Stimulated activated CD8-positive, alpha-beta memory T cell treated with anti-CD3 and anti-CD28 coated beads, Interleukin-4, amount 100 ng/mL, for 48 hours (primary cell): ENCODE measurements at regions not wholly inside any gene's neighbourhood (a gene's known extent, or its start where the extent isn't known, plus 50 kb on each side); places are given as distances from the start of the nearest gene placed in this dataset.
"Not testable (repeated sequence)": the region's sequence is repeated elsewhere in the genome, so short reads cannot be mapped to it uniquely, and the experiment has no call there.

Experiments
- DNase-seq: peaks from one replicate; pipeline ENCODE4 v3.0.0-alpha.2; 2020

- no peak for DNase-seq
Observed at GRCh38 chr9:74036549-74037231, 460.4 kb upstream of the RORB start.

GRCh38 chr9:74037274-74037673 lies 459.9 kb upstream of the RORB start:
- no peak for DNase-seq

- no peak for DNase-seq
Observed at GRCh38 chr9:74041588-74041987, 455.5 kb upstream of the RORB start.

GRCh38 chr9:74044844-74045243 lies 452.3 kb upstream of the RORB start:
- no peak for DNase-seq

- DNase-seq, result no peak
Observed at GRCh38 chr9:74056023-74056422, 441.1 kb upstream of the RORB start.

- DNase-seq, result not testable (repeated sequence)
Observed at GRCh38 chr9:74057051-74057450, 440.1 kb upstream of the RORB start.

- no peak for DNase-seq
Observed at GRCh38 chr9:74064702-74065101, 432.4 kb upstream of the RORB start.

GRCh38 chr9:74066128-74066527 lies 431.0 kb upstream of the RORB start:
- no peak for DNase-seq

- DNase-seq, result no peak
Observed at GRCh38 chr9:74066605-74067004, 430.5 kb upstream of the RORB start.

- DNase-seq, result no peak
Observed at GRCh38 chr9:74071502-74071901, 425.6 kb upstream of the RORB start.

- no peak for DNase-seq
Observed at GRCh38 chr9:74073897-74074296, 423.2 kb upstream of the RORB start.

GRCh38 chr9:74078647-74079046 lies 418.5 kb upstream of the RORB start:
- DNase-seq, result no peak

- not testable (repeated sequence) for DNase-seq
Observed at GRCh38 chr9:74080652-74081051, 416.5 kb upstream of the RORB start.

GRCh38 chr9:74083681-74084433 lies 413.3 kb upstream of the RORB start:
- no peak for DNase-seq

- DNase-seq, result not testable (repeated sequence)
Observed at GRCh38 chr9:74085384-74086037, 411.6 kb upstream of the RORB start.

- DNase-seq, result not testable (repeated sequence)
Observed at GRCh38 chr9:74090921-74091320, 406.2 kb upstream of the RORB start.

GRCh38 chr9:74092491-74092834 lies 404.7 kb upstream of the RORB start:
- no peak for DNase-seq

- not testable (repeated sequence) for DNase-seq
Observed at GRCh38 chr9:74094037-74094436, 403.1 kb upstream of the RORB start.

- no peak for DNase-seq
Observed at GRCh38 chr9:74094766-74095165, 402.4 kb upstream of the RORB start.

GRCh38 chr9:74095925-74096324 lies 401.2 kb upstream of the RORB start:
- no peak for DNase-seq

GRCh38 chr9:74096420-74096819 lies 400.7 kb upstream of the RORB start:
- no peak for DNase-seq

GRCh38 chr9:74100042-74100441 lies 397.1 kb upstream of the RORB start:
- no peak for DNase-seq

GRCh38 chr9:74102148-74102547 lies 395.0 kb upstream of the RORB start:
- not testable (repeated sequence) for DNase-seq

GRCh38 chr9:74102702-74103101 lies 394.4 kb upstream of the RORB start:
- DNase-seq, result no peak
